PC-3 (cell line): ENCODE measurements at regions not wholly inside any gene's neighbourhood (a gene's known extent, or its start where the extent isn't known, plus 50 kb on each side); places are given as distances from the start of the nearest gene placed in this dataset.

ENCODE experiments used
- EZH2 ChIP-seq: fragments of 300-600 bp; sonication (generic); IDR thresholded peaks from one replicate; pipeline ENCODE4 v1.6.1; 2017; ENCODE audit warnings: antibody characterized with exemption, mild to moderate bottlenecking, low read length; ENCODE audit not compliant: unreplicated experiment
- EZH2phosphoT487 ChIP-seq: fragments of 300-600 bp; sonication (generic); IDR thresholded peaks from 2 replicates; pipeline ENCODE4 v1.6.1; 2018; ENCODE audit warnings: mild to moderate bottlenecking, antibody characterized with exemption, low read length, borderline replicate concordance
- TF ChIP-seq, protein P1 (sequence below): fragments of 300-600 bp; sonication (generic); conservative IDR thresholded peaks from 2 replicates; pipeline ENCODE4 v1.5.1; 2017; ENCODE audit warnings: antibody characterized with exemption, low read depth, mild to moderate bottlenecking, low read length

DNA sequence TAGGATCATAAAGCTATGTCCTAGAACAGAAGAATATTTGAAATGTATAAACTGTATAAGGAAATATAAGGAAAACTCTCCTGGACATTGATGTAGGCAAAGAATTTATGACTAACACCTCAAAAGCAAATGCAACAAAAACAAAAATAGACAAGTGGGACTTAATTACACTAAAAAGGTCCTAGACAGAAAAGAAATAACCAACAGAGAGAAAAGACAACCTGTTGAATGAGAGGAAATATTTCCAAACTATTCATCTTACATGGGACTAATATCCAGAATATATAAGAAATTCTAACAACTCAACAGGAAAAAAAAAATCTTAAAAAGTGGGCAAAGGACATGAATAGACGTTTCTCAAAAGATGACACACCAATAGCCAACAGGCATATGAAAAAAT lies 54.4 kb upstream of the PRDX4 start:
- TF ChIP-seq, protein P1, sequence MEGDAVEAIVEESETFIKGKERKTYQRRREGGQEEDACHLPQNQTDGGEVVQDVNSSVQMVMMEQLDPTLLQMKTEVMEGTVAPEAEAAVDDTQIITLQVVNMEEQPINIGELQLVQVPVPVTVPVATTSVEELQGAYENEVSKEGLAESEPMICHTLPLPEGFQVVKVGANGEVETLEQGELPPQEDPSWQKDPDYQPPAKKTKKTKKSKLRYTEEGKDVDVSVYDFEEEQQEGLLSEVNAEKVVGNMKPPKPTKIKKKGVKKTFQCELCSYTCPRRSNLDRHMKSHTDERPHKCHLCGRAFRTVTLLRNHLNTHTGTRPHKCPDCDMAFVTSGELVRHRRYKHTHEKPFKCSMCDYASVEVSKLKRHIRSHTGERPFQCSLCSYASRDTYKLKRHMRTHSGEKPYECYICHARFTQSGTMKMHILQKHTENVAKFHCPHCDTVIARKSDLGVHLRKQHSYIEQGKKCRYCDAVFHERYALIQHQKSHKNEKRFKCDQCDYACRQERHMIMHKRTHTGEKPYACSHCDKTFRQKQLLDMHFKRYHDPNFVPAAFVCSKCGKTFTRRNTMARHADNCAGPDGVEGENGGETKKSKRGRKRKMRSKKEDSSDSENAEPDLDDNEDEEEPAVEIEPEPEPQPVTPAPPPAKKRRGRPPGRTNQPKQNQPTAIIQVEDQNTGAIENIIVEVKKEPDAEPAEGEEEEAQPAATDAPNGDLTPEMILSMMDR = no peak
- TF ChIP-seq EZH2 (no peak), EZH2phosphoT487 (no peak)
